ENCODE measurements at regions not wholly inside any gene's neighbourhood (a gene's known extent, or its start where the extent isn't known, plus 50 kb on each side); places are given as distances from the start of the nearest gene placed in this dataset.
A peak's percentile ranks its signal among the peaks of the same experiment; 100 is the strongest.

- no peaks in the 10 kb centered on the region for H3K36me3 ChIP-seq (ENCODE audit: control insufficient read depth, insufficient read depth, low read length)
- ChIA-PET POLR2A (no interaction called here), CTCF (no interaction called here)
- TF ChIP-seq CTCF (IDR thresholded peaks at IDR 0.05; ENCODE audit: insufficient read depth, low read depth, low read length), result no peak
- no peaks in the 10 kb centered on the region for H3K27me3 ChIP-seq (ENCODE audit: control insufficient read depth, insufficient read depth, low read length)
- DNase-seq (ENCODE audit: low read depth), result no peak
- H3K4me3 ChIP-seq (ENCODE audit: low read depth, low read length), result no peak overlapping the region
These were observed 707.8 kb upstream of the GOLIM4 start for GRCh38 chr3:168803536-168803935.

GRCh38 chr3:168802766-168803165 is 707.0 kb upstream of the GOLIM4 start:
- no peak for TF ChIP-seq CTCF (IDR thresholded peaks at IDR 0.05; ENCODE audit: insufficient read depth, low read depth, low read length)

GRCh38 chr3:168801794-168802193 is 706.1 kb upstream of the GOLIM4 start:
- ChIA-PET CTCF (no interaction called here), POLR2A (interaction anchor here (0.6 kb wide), 1 partner anchor 1197 kb away, joined by 5 read pairs; no protein-coding TSS in a partner anchor)
- no peaks in the 10 kb centered on the region for H3K36me3 ChIP-seq (ENCODE audit: control insufficient read depth, insufficient read depth, low read length)
- H3K27me3 ChIP-seq (ENCODE audit: control insufficient read depth, insufficient read depth, low read length), result no peaks in the 10 kb centered on the region
- TF ChIP-seq CTCF (IDR thresholded peaks at IDR 0.05; ENCODE audit: insufficient read depth, low read depth, low read length), result no peak
- peak; percentile 37 for DNase-seq (ENCODE audit: low read depth)
- no peak overlapping the region for H3K4me3 ChIP-seq (ENCODE audit: low read depth, low read length)

More at GRCh38 chr3:168802766-168803165, 707.0 kb upstream of the GOLIM4 start:
- CTCF ChIA-PET, result no interaction called here
- no peak overlapping the region for H3K4me3 ChIP-seq (ENCODE audit: low read depth, low read length)
- no peaks in the 10 kb centered on the region for H3K27me3 ChIP-seq (ENCODE audit: control insufficient read depth, insufficient read depth, low read length)
- POLR2A ChIA-PET, result no interaction called here
- DNase-seq (ENCODE audit: low read depth), result no peak
- no peaks in the 10 kb centered on the region for H3K36me3 ChIP-seq (ENCODE audit: control insufficient read depth, insufficient read depth, low read length)

GRCh38 chr3:168796339-168796738 is 700.6 kb upstream of the GOLIM4 start:
- CTCF ChIA-PET, result no interaction called here

GRCh38 chr3:168794427-168794826 is 698.7 kb upstream of the GOLIM4 start:
- no peak for TF ChIP-seq CTCF (IDR thresholded peaks at IDR 0.05; ENCODE audit: insufficient read depth, low read depth, low read length)
- H3K36me3 ChIP-seq (ENCODE audit: control insufficient read depth, insufficient read depth, low read length), result no peaks in the 10 kb centered on the region
- ChIA-PET CTCF (no interaction called here), POLR2A (no interaction called here)
- no peaks in the 10 kb centered on the region for H3K27me3 ChIP-seq (ENCODE audit: control insufficient read depth, insufficient read depth, low read length)
- H3K4me3 ChIP-seq (ENCODE audit: low read depth, low read length), result no peak overlapping the region
- DNase-seq (ENCODE audit: low read depth), result no peak

More at GRCh38 chr3:168796339-168796738, 700.6 kb upstream of the GOLIM4 start:
- TF ChIP-seq CTCF (IDR thresholded peaks at IDR 0.05; ENCODE audit: insufficient read depth, low read depth, low read length), result no peak
- Histone ChIP-seq H3K36me3 (ENCODE audit: control insufficient read depth, insufficient read depth, low read length) (no peaks in the 10 kb centered on the region), H3K27me3 (ENCODE audit: control insufficient read depth, insufficient read depth, low read length) (no peaks in the 10 kb centered on the region), H3K4me3 (ENCODE audit: low read depth, low read length) (no peak overlapping the region)
- POLR2A ChIA-PET, result interaction anchor here (0.5 kb wide), 1 partner anchor 833 kb away, joined by 10 read pairs; no protein-coding TSS in a partner anchor
- no peak for DNase-seq (ENCODE audit: low read depth)

All from BJ (cell line).